Activated CD8-positive, alpha-beta T cell treated with anti-CD3 and anti-CD28 coated beads for 36 hours (primary cell): ENCODE measurements at regions not wholly inside any gene's neighbourhood (a gene's known extent, or its start where the extent isn't known, plus 50 kb on each side); places are given as distances from the start of the nearest gene placed in this dataset.

ENCODE experiments used
- ATAC-seq: fragments of 200-7000 bp; cut with Tn5 transposase; one replicate; pipeline ENCODE4 v1.10.0; 2021; ENCODE audit warnings: mild to moderate bottlenecking, moderate library complexity
- CTCF ChIA-PET: fragments of 350-600 bp; sonication (Branson Sonifier 250); formaldehyde crosslinking; loops from one replicate; lab custom pipeline; 2021; ENCODE audit warnings: antibody characterized with exemption; lab: Charles Lee
- POLR2A ChIA-PET: fragments of 350-600 bp; sonication (Branson Sonifier 250); formaldehyde crosslinking; loops from one replicate; lab custom pipeline; 2021; ENCODE audit warnings: antibody characterized with exemption; lab: Charles Lee
- DNase-seq: peaks from one replicate; pipeline ENCODE4 v3.0.0-alpha.2; 2020
- H3K27ac Mint-ChIP-seq: one replicate; pipeline ENCODE4 v1.8.0; 2021; ENCODE audit warnings: mild to moderate bottlenecking, mixed read lengths
- H3K27me3 Mint-ChIP-seq: one replicate; pipeline ENCODE4 v1.8.0; 2021; ENCODE audit warnings: mixed read lengths
- H3K36me3 Mint-ChIP-seq: one replicate; pipeline ENCODE4 v1.8.0; 2021; ENCODE audit warnings: low read depth, mixed read lengths
- H3K4me1 Mint-ChIP-seq: one replicate; pipeline ENCODE4 v1.8.0; 2021; ENCODE audit warnings: low read depth, mixed read lengths
- H3K4me3 Mint-ChIP-seq: one replicate; pipeline ENCODE4 v1.8.0; 2021; ENCODE audit warnings: mild to moderate bottlenecking, moderate library complexity, mixed read lengths
- H3K9me3 Mint-ChIP-seq: one replicate; pipeline ENCODE4 v1.8.0; 2021; ENCODE audit warnings: mixed read lengths
- intact Hi-C: fragments of 100-400 bp; cut with micrococcal nuclease; formaldehyde crosslinking; loops from one replicate; pipeline ENCODE4 v1.10.0; 2022
- TF ChIP-seq, protein P1 (sequence below): fragments of 200-600 bp; IDR thresholded peaks from one replicate; pipeline ENCODE4 v1.8.0; 2022; ENCODE audit warnings: antibody characterized with exemption, mild to moderate bottlenecking

DNA sequence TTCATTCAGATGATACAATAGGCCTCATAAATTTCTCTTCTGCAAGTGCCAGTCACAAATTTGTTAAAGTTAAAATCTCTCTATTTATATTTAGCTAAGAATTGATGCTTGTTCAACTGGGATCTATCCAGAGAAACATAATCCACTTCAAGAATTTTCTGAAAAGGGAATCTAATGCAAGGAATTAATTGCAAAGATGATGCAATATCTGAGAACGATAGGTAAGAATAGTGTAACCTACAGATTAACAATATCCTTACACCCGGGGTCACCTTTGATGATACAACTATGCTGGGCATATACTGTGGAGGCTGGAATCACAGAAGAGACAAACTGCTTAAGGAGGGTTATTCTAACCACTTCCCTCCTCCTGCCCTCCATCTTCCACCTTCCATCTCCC is 295.1 kb downstream of the FOXG1 start:
- POLR2A ChIA-PET, result no interaction called here
- TF ChIP-seq, protein P1, sequence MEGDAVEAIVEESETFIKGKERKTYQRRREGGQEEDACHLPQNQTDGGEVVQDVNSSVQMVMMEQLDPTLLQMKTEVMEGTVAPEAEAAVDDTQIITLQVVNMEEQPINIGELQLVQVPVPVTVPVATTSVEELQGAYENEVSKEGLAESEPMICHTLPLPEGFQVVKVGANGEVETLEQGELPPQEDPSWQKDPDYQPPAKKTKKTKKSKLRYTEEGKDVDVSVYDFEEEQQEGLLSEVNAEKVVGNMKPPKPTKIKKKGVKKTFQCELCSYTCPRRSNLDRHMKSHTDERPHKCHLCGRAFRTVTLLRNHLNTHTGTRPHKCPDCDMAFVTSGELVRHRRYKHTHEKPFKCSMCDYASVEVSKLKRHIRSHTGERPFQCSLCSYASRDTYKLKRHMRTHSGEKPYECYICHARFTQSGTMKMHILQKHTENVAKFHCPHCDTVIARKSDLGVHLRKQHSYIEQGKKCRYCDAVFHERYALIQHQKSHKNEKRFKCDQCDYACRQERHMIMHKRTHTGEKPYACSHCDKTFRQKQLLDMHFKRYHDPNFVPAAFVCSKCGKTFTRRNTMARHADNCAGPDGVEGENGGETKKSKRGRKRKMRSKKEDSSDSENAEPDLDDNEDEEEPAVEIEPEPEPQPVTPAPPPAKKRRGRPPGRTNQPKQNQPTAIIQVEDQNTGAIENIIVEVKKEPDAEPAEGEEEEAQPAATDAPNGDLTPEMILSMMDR, result no peak
- no peak overlapping the region for H3K27ac Mint-ChIP-seq
- intact Hi-C loops, result no loop called here
- DNase-seq, result no peak
- ATAC-seq, result no peak
- no peaks in the 10 kb centered on the region for H3K36me3 Mint-ChIP-seq
- no peak overlapping the region for H3K4me3 Mint-ChIP-seq
- CTCF ChIA-PET, result no interaction called here
- H3K27me3 Mint-ChIP-seq, result no peaks in the 10 kb centered on the region
- H3K4me1 Mint-ChIP-seq, result no peaks in the 10 kb centered on the region
- H3K9me3 Mint-ChIP-seq, result peaks cover 5% of the 10 kb centered on the region

DNA sequence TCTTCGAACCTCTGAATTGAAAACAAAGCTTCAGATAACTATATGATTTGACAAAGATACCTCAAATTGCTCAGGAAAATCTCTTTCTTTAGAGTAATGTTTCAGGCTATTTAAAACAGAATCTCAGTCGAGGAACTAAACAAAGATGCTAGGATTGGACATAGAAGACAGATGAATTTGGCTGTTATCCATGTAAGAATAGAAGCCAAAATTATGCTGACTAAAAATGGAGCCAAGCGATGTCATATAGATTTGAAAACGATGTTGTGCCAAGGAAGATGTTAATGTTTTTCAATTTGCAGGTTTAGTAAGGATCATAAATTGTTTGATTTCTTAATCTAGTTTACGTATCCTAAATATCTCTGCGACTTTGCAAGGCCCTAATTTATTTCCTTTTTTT is 295.9 kb downstream of the FOXG1 start:
- H3K36me3 Mint-ChIP-seq, result no peaks in the 10 kb centered on the region
- H3K4me1 Mint-ChIP-seq, result no peaks in the 10 kb centered on the region
- intact Hi-C loops, result no loop called here
- DNase-seq, result no peak
- H3K27me3 Mint-ChIP-seq, result no peaks in the 10 kb centered on the region
- H3K9me3 Mint-ChIP-seq, result peaks cover 5% of the 10 kb centered on the region
- TF ChIP-seq, protein P1, result no peak
- ChIA-PET CTCF (no interaction called here), POLR2A (no interaction called here)
- no peak for ATAC-seq
- no peak overlapping the region for H3K27ac Mint-ChIP-seq
- no peak overlapping the region for H3K4me3 Mint-ChIP-seq

DNA sequence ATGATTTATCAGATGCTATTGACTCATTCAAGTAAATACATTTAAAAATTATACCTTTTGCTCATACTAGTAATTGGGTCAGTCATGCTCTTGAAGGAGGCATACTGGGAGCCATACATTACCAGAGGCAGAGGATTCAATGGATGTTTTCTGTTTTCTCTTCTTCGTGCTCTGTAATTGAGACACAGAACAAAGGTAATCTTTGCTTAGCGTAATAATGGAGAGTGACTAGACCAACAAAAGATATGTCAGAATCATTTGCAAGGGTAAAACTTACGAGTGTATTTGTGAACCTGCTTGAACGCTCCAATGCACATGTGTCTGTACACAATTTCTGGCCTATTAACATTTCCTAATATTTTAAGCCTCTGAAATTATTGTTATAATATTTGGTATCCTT is 296.4 kb downstream of the FOXG1 start:
- Mint-ChIP-seq H3K4me3 (no peak overlapping the region), H3K4me1 (no peaks in the 10 kb centered on the region), H3K27ac (no peak overlapping the region), H3K27me3 (no peaks in the 10 kb centered on the region), H3K36me3 (no peaks in the 10 kb centered on the region), H3K9me3 (peaks cover 8% of the 10 kb centered on the region)
- DNase-seq (no peak), ATAC-seq (no peak)
- intact Hi-C loops, result no loop called here
- CTCF ChIA-PET, result no interaction called here
- POLR2A ChIA-PET, result no interaction called here
- TF ChIP-seq, protein P1, result no peak

- intact Hi-C loops, result no loop called here
- Mint-ChIP-seq H3K9me3 (peaks cover 12% of the 10 kb centered on the region), H3K36me3 (no peaks in the 10 kb centered on the region), H3K27ac (no peak overlapping the region), H3K4me3 (no peak overlapping the region), H3K27me3 (no peaks in the 10 kb centered on the region), H3K4me1 (no peaks in the 10 kb centered on the region)
- no peak for DNase-seq
- ATAC-seq, result no peak
- ChIA-PET CTCF (no interaction called here), POLR2A (no interaction called here)
- TF ChIP-seq, protein P1, result no peak
Measured at GRCh38 chr14:29064305-29064900, 297.8 kb downstream of the FOXG1 start.

GRCh38 chr14:29069228-29069627 is 302.6 kb downstream of the FOXG1 start:
- TF ChIP-seq, protein P1, result no peak
- H3K27ac Mint-ChIP-seq, result no peak overlapping the region
- no peaks in the 10 kb centered on the region for H3K36me3 Mint-ChIP-seq
- H3K27me3 Mint-ChIP-seq, result no peaks in the 10 kb centered on the region
- intact Hi-C loops, result no loop called here
- no peak overlapping the region for H3K4me3 Mint-ChIP-seq
- ChIA-PET POLR2A (no interaction called here), CTCF (no interaction called here)
- peaks cover 19% of the 10 kb centered on the region for H3K9me3 Mint-ChIP-seq
- no peaks in the 10 kb centered on the region for H3K4me1 Mint-ChIP-seq
- ATAC-seq (no peak), DNase-seq (no peak)
